Epithelial cell of proximal tubule (primary cell): ENCODE measurements at regions not wholly inside any gene's neighbourhood (a gene's known extent, or its start where the extent isn't known, plus 50 kb on each side); places are given as distances from the start of the nearest gene placed in this dataset.

Experiments used
- DNase-seq: peaks from one replicate; pipeline ENCODE4 v3.0.0-alpha.2; 2011; ENCODE audit warnings: low read depth
- H3K4me3 ChIP-seq: 2 replicates; pipeline ENCODE4 v1.5.1; 2011; ENCODE audit warnings: low read depth, mild to moderate bottlenecking, low read length
- TF ChIP-seq, protein P1 (sequence below): conservative IDR thresholded peaks from 2 replicates; pipeline ENCODE4 v1.5.1; 2012; ENCODE audit warnings: low read depth, mild to moderate bottlenecking, low read length

DNA sequence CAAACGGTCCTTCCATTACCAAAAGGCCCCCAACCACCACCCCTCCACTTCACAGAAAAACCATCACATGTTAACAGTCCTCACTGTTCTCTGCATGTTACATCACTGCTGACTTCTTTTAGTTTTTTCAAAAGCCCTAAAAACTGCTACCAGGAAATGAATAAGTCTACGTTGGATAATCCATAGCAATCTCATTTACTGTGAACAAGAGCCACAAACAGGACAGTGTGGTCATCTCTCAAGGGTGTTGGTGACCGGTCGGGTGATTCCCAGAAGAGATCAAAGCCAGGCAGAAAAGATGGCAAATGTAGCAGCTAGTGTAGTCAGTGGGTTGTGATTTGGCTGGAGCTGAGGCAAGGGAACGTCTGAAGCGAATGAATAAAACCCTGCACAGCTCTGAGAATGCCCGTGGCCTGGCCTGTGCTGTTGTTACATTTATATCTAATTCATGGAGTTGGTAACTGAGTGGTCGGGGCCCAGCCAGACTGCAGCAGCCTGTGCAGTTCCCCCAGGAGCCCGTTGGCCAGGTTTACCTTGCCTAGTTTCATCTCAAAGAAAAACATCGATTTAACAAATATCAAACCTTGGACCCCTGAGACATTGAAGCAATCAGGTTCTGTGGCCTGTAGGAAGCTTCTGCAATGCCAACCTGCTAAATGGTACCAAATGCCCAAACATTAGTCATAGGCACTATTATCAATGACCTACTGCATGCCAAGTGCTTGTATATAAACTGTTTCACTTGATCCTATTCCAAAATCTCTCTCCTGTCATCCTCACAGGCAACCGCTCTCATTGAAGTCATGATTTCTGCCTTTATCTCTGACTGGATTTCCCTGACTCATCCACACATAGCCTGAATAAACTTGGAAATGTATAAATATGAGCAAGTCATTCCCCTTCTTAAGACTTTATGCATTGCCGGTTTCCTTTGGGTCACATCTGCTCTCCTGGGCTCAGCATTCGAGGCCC lies 153.8 kb upstream of the SERP2 start:
- DNase-seq: no peak
- no peak overlapping the region for H3K4me3 ChIP-seq
- TF ChIP-seq, protein P1, sequence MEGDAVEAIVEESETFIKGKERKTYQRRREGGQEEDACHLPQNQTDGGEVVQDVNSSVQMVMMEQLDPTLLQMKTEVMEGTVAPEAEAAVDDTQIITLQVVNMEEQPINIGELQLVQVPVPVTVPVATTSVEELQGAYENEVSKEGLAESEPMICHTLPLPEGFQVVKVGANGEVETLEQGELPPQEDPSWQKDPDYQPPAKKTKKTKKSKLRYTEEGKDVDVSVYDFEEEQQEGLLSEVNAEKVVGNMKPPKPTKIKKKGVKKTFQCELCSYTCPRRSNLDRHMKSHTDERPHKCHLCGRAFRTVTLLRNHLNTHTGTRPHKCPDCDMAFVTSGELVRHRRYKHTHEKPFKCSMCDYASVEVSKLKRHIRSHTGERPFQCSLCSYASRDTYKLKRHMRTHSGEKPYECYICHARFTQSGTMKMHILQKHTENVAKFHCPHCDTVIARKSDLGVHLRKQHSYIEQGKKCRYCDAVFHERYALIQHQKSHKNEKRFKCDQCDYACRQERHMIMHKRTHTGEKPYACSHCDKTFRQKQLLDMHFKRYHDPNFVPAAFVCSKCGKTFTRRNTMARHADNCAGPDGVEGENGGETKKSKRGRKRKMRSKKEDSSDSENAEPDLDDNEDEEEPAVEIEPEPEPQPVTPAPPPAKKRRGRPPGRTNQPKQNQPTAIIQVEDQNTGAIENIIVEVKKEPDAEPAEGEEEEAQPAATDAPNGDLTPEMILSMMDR: no peak

DNA sequence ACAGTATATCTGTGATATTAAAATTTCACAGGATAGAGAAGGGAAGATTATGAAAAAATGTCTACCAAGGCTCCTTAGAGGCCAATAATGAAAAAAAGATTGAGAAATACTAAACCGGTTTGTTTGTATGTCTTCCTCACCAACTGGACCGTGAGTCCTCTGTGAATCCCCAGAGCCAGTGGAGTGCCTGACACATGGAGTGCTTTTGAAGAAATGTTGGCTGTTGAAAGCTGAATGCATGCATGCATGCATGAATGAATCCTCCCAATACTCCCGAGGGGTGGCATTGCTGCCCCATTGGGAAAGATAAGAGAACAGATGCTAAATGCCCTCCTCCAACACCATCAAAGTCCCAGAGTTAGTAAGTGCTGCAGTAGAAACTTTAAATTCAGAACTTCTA lies 152.7 kb upstream of the SERP2 start:
- no peak for DNase-seq
- TF ChIP-seq, protein P1: no peak
- no peak overlapping the region for H3K4me3 ChIP-seq

DNA sequence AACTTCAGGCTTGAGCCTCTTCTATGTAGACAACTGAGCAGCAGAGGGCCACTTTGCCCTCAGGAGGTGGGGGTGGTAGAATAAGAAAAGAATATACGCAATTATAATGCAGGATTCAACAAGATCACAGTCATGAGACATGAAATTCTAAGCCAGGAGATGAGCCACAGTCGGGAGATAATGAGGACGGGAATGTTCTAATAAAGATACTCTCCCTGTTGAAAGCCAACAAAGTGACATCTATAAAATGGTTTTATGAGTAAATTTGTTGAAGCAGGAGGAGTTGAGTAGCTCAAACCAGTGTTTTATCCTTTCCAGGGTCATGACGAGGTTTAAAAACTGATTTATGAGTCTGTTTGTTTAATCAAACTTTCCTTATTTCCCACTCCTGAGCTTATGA lies 152.0 kb upstream of the SERP2 start:
- H3K4me3 ChIP-seq: no peak overlapping the region
- TF ChIP-seq, protein P1: no peak
- DNase-seq: no peak

DNA sequence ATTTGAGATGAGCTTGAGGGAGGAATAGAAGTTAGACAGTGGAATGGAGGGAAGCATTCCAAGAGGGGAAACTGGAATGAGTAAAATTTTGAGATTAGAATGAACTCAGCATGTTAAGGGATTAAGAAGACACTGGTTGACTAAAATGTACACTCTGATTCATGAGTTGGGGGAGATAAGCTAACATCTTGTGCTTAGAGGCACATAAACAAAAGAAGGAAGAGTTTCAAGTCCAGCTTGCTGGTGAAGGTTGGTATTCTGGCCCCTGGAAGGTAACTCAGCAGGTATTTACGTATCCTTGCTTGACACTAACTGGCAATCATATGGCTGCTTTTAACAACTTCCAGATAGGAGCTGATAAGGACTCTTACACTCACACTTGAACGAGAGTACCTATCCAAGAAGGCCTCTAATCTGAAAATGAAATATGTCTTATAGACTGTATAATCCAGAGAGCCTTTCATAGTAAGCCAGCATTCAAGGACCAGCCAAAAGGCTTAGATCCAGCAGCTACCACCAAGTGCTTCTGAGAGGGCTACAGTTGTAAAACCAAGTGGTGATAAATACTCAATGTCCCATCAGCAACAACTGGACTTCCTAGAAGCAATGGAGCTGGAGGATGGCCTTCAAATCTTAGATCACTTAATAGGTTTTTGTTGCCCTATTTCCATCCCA lies 149.7 kb upstream of the SERP2 start:
- H3K4me3 ChIP-seq: no peak overlapping the region
- TF ChIP-seq, protein P1: no peak
- DNase-seq: no peak

DNA sequence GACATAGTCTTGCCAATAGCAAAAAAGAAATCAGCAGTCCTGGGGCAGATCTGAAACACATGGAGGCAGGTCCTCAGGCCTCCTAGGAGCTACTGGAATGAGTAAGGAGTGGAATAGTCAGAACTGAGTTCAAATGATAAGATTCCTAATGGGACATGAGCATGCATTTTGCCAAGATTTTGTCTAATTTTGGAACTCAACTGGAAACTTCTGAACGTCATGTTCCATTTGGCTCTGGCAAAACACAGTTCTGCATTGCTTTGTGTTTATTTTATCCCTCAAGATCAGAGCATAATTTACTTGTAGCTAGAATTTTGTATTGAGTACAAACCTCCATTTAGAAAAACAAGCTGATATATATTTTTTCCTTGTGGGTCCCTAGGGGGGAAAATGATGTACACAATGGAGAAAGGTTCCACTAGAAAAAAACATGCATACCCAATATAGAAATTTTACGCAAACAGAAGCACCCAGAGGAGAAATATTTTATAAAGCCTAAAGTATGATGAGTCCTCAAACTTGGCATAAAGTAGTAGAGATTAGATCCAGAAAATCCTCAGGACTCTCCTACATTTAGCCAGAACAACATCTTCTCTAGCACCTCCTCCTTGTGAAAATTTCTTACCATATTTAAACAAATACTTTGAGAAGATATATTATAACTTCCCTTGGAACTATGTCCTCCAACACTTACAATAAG lies 149.0 kb upstream of the SERP2 start:
- no peak for DNase-seq
- TF ChIP-seq, protein P1: no peak
- H3K4me3 ChIP-seq: no peak overlapping the region

DNA sequence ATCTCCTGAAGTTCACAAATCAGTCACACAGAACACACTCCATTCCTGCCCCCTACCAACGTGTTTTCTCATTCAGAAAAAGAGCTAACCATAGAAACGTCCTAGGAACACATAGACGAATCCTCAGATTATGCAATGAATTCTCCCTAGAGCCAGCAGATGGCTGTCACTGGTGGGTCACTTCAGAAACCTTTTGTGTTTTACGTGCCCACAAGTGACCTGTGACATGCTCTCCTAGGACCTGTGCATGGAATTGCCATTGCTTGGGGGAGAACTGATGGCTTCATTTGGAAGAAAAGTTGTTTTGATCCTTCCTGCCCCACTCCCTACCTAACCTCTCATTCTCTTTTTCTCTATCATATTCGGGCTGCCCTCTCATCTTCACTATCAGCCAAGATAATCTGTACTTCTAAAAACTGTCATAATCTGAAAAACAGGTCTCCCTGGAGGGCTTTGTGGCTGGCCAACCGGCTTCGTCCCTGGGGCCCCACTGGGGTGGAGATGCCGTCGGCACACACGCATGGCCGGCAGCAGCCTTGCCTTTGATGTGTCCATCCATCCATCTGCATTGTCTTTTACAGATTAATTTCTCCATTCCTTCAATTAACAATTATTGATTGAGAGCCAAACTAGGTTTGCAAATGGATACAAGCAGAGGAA lies 144.1 kb upstream of the SERP2 start:
- no peak overlapping the region for H3K4me3 ChIP-seq
- DNase-seq: no peak
- TF ChIP-seq, protein P1: no peak
